ENCODE measurements at regions not wholly inside any gene's neighbourhood (a gene's known extent, or its start where the extent isn't known, plus 50 kb on each side); places are given as distances from the start of the nearest gene placed in this dataset.

- intact Hi-C loops (cut with DNase I), result no loop called here
- DNase-seq (ENCODE audit: missing footprints) (no peak), ATAC-seq (no peak)
Measured at GRCh38 chr5:125575171-125575890, 828.9 kb upstream of the ZNF608 start.

GRCh38 chr5:125575891-125576505, 829.6 kb upstream of the ZNF608 start:
- DNase-seq (ENCODE audit: missing footprints) (no peak), ATAC-seq (no peak)

GRCh38 chr5:125576822-125577221, 830.4 kb upstream of the ZNF608 start:
- intact Hi-C loops (cut with DNase I), result no loop called here
- no peak for ATAC-seq
- no peak for DNase-seq (ENCODE audit: missing footprints)

More at GRCh38 chr5:125575891-125576505, 829.6 kb upstream of the ZNF608 start:
- intact Hi-C loops (cut with DNase I), result no loop called here

GRCh38 chr5:125578551-125578950, 832.1 kb upstream of the ZNF608 start:
- intact Hi-C loops (cut with DNase I), result no loop called here
- DNase-seq (ENCODE audit: missing footprints), result no peak
- no peak for ATAC-seq

GRCh38 chr5:125579182-125579581, 832.7 kb upstream of the ZNF608 start:
- DNase-seq (ENCODE audit: missing footprints), result no peak
- intact Hi-C loops (cut with DNase I), result no loop called here
- no peak for ATAC-seq

GRCh38 chr5:125581311-125581710, 834.9 kb upstream of the ZNF608 start:
- ATAC-seq, result no peak

GRCh38 chr5:125582352-125582751, 835.9 kb upstream of the ZNF608 start:
- DNase-seq (ENCODE audit: missing footprints) (no peak), ATAC-seq (peak; percentile 78)
- intact Hi-C loops (cut with DNase I), result no loop called here

More at GRCh38 chr5:125581311-125581710, 834.9 kb upstream of the ZNF608 start:
- intact Hi-C loops (cut with DNase I), result no loop called here
- DNase-seq (ENCODE audit: missing footprints), result no peak

GRCh38 chr5:125583321-125584139, 837.1 kb upstream of the ZNF608 start:
- DNase-seq (ENCODE audit: missing footprints) (no peak), ATAC-seq (peak; percentile 38)
- intact Hi-C loops (cut with DNase I), result no loop called here

- peak; percentile 91 for ATAC-seq
- no peak for DNase-seq (ENCODE audit: missing footprints)
- intact Hi-C loops (cut with DNase I), result no loop called here
Measured at GRCh38 chr5:125584140-125584520, 837.7 kb upstream of the ZNF608 start.

GRCh38 chr5:125587631-125588030, 835.6 kb upstream of the GRAMD2B start:
- intact Hi-C loops (cut with DNase I), result loop anchor here (2.0 kb wide), 1 partner anchor 41 kb away; no protein-coding TSS in a partner anchor
- ATAC-seq (no peak), DNase-seq (ENCODE audit: missing footprints) (no peak)

GRCh38 chr5:125592856-125593255, 830.4 kb upstream of the GRAMD2B start:
- DNase-seq (ENCODE audit: missing footprints) (no peak), ATAC-seq (no peak)
- intact Hi-C loops (cut with DNase I), result no loop called here

GRCh38 chr5:125595095-125595494, 828.1 kb upstream of the GRAMD2B start:
- intact Hi-C loops (cut with DNase I), result no loop called here
- DNase-seq (ENCODE audit: missing footprints) (peak; percentile 74), ATAC-seq (peak; percentile 92)

GRCh38 chr5:125595845-125596244, 827.4 kb upstream of the GRAMD2B start:
- intact Hi-C loops (cut with DNase I), result no loop called here
- DNase-seq (ENCODE audit: missing footprints), result no peak
- peak; percentile 33 for ATAC-seq

GRCh38 chr5:125597338-125597737, 825.9 kb upstream of the GRAMD2B start:
- ATAC-seq, result peak; percentile 44
- intact Hi-C loops (cut with DNase I), result no loop called here
- no peak for DNase-seq (ENCODE audit: missing footprints)

GRCh38 chr5:125600559-125600958, 822.6 kb upstream of the GRAMD2B start:
- no peak for DNase-seq (ENCODE audit: missing footprints)
- ATAC-seq, result no peak
- intact Hi-C loops (cut with DNase I), result no loop called here

GRCh38 chr5:125602184-125602583, 821.0 kb upstream of the GRAMD2B start:
- DNase-seq (ENCODE audit: missing footprints) (no peak), ATAC-seq (no peak)
- intact Hi-C loops (cut with DNase I), result no loop called here

GRCh38 chr5:125603321-125603720, 819.9 kb upstream of the GRAMD2B start:
- no peak for ATAC-seq

GRCh38 chr5:125604104-125604503, 819.1 kb upstream of the GRAMD2B start:
- DNase-seq (ENCODE audit: missing footprints) (no peak), ATAC-seq (no peak)
- intact Hi-C loops (cut with DNase I), result no loop called here

More at GRCh38 chr5:125603321-125603720, 819.9 kb upstream of the GRAMD2B start:
- intact Hi-C loops (cut with DNase I), result no loop called here
- DNase-seq (ENCODE audit: missing footprints), result no peak

GRCh38 chr5:125607018-125607417, 816.2 kb upstream of the GRAMD2B start:
- DNase-seq (ENCODE audit: missing footprints), result no peak
- ATAC-seq, result no peak
- intact Hi-C loops (cut with DNase I), result no loop called here

GRCh38 chr5:125609011-125609410, 814.2 kb upstream of the GRAMD2B start:
- intact Hi-C loops (cut with DNase I), result no loop called here
- no peak for ATAC-seq
- DNase-seq (ENCODE audit: missing footprints), result no peak
